Endothelial cell of umbilical vein (primary cell): ENCODE measurements at regions not wholly inside any gene's neighbourhood (a gene's known extent, or its start where the extent isn't known, plus 50 kb on each side); places are given as distances from the start of the nearest gene placed in this dataset.

ENCODE experiments used
- CTCF ChIP-seq, 2 donors: IDR thresholded peaks; 1 replicate in 1 of 2; 2 replicates in 1 of 2; pipeline ENCODE4 v1.5.1; 2011; ENCODE audit warnings: low read length in 2 of 2, mild to moderate bottlenecking in 2 of 2, moderate library complexity in 2 of 2, control low read depth in 1 of 2, inconsistent platforms in 1 of 2, low read depth in 1 of 2; ENCODE audit not compliant: insufficient read depth in 1 of 2; ENCODE audit errors: extremely low read depth in 1 of 2
- EZH2 ChIP-seq: IDR thresholded peaks from 2 replicates; pipeline ENCODE4 v1.6.1; 2012; ENCODE audit warnings: borderline replicate concordance, low read depth, mild to moderate bottlenecking, moderate library complexity, low read length, inconsistent platforms; ENCODE audit not compliant: severe bottlenecking
- GATA2 ChIP-seq: IDR thresholded peaks from 2 replicates; pipeline ENCODE4 v1.7.0; 2011; ENCODE audit warnings: low read depth, mild to moderate bottlenecking, moderate library complexity, mixed read lengths, low read length; ENCODE audit not compliant: insufficient read length, insufficient read depth
- MAX ChIP-seq: IDR thresholded peaks from 2 replicates; pipeline ENCODE4 v1.6.1; 2011; ENCODE audit not compliant: insufficient read depth, insufficient read length
- POLR2A ChIP-seq: IDR thresholded peaks from 2 replicates; pipeline ENCODE4 v1.6.1; 2012; ENCODE audit warnings: low read depth, mild to moderate bottlenecking, control low read depth, low read length
- POLR2AphosphoS5 ChIP-seq: IDR thresholded peaks from 2 replicates; pipeline ENCODE4 v1.6.1; 2012; ENCODE audit warnings: low read depth, mild to moderate bottlenecking, control low read depth, low read length, moderate library complexity; ENCODE audit not compliant: insufficient read depth

GRCh38 chr11:105458071-105458470 is 151.8 kb upstream of the GRIA4 start:
- TF ChIP-seq CTCF (IDR thresholded peaks at IDR 0.05; ENCODE audit: extremely low read depth in 1 of 2, insufficient read depth in 1 of 2, low read depth in 1 of 2, low read length in 2 of 2), result no peak
- no peak for TF ChIP-seq POLR2AphosphoS5
- no peak for TF ChIP-seq EZH2
- no peak for TF ChIP-seq POLR2A
- TF ChIP-seq MAX, result no peak
- no peak for TF ChIP-seq GATA2
